Lower leg skin (tissue), 4 donors: ENCODE measurements at regions not wholly inside any gene's neighbourhood (a gene's known extent, or its start where the extent isn't known, plus 50 kb on each side); places are given as distances from the start of the nearest gene placed in this dataset.
A peak's percentile ranks its signal among the peaks of the same experiment; 100 is the strongest.

Experiments used
- DNase-seq, 2 donors: peaks; one replicate each; pipeline ENCODE4 v3.0.0-alpha.2; 2019; ENCODE audit warnings: low spot score in 2 of 2
- H3K4me3 ChIP-seq: fragments of 200-600 bp; sonication (generic); 2 replicates; pipeline ENCODE4 v1.5.1; 2017; ENCODE audit warnings: mild to moderate bottlenecking, low read depth; ENCODE audit not compliant: poor library complexity, severe bottlenecking
- CTCF ChIP-seq, 3 donors: fragments of 450-650 bp; IDR thresholded peaks; one replicate each; pipeline ENCODE4 v1.5.1; 2016; ENCODE audit warnings: antibody characterized with exemption in 3 of 3, mild to moderate bottlenecking in 3 of 3, moderate library complexity in 2 of 3
- POLR2A ChIP-seq, 2 donors: fragments of 450-650 bp; IDR thresholded peaks; one replicate each; pipeline ENCODE4 v1.6.1; 2016 to 2017; ENCODE audit warnings: antibody characterized with exemption in 2 of 2, mild to moderate bottlenecking in 1 of 2, moderate library complexity in 1 of 2
- WGBS, 2 donors: methylation state at CpG; one replicate each; pipeline ENCODE4 v1.1.5; 2018; 5-methylcytosine and 5-hydroxymethylcytosine counted together
- intact Hi-C: fragments of 100-400 bp; cut with DNase I; formaldehyde crosslinking; loops from one replicate; pipeline ENCODE4 v1.15.0; 2023; ENCODE audit warnings: low total_unique reads

- no peak for DNase-seq
- TF ChIP-seq CTCF (IDR thresholded peaks at IDR 0.05) (no peak), POLR2A (IDR thresholded peaks at IDR 0.05) (no peak)
- intact Hi-C loops, result no loop called here
- H3K4me3 ChIP-seq, result no peak overlapping the region
- WGBS, 2 donors, result 73 to 74% methylated on average over 4 of the region's 4 CpGs
These were observed 482.3 kb downstream of the TNS1 start for GRCh38 chr2:217520356-217521010.

- TF ChIP-seq CTCF (IDR thresholded peaks at IDR 0.05) (no peak), POLR2A (IDR thresholded peaks at IDR 0.05) (no peak)
- intact Hi-C loops, result no loop called here
- no peak overlapping the region for H3K4me3 ChIP-seq
- WGBS, 2 donors, result 82 to 83% methylated on average over 5 of the region's 5 CpGs
- DNase-seq, result no peak
These were observed 485.4 kb downstream of the TNS1 start for GRCh38 chr2:217517402-217517801.

- intact Hi-C loops, result no loop called here
- DNase-seq, result no peak
- no peak overlapping the region for H3K4me3 ChIP-seq
- WGBS, 2 donors, result 92 to 96% methylated on average over 5 of the region's 5 CpGs
- no peak for TF ChIP-seq CTCF (IDR thresholded peaks at IDR 0.05)
- TF ChIP-seq POLR2A (IDR thresholded peaks at IDR 0.05), result no peak
These were observed 487.0 kb downstream of the TNS1 start for GRCh38 chr2:217515615-217516309.

- intact Hi-C loops, result loop anchor here (5.0 kb wide), 1 partner anchor 816 kb away; the partner anchor contains the start of gene IGFBP5
- TF ChIP-seq CTCF (IDR thresholded peaks at IDR 0.05) (no peak), POLR2A (IDR thresholded peaks at IDR 0.05) (no peak)
- no peak overlapping the region for H3K4me3 ChIP-seq
- WGBS, 2 donors, result 83 to 87% methylated on average over 1 of the region's 1 CpG
- DNase-seq, result no peak
These were observed 489.5 kb downstream of the TNS1 start for GRCh38 chr2:217513258-217513657.

GRCh38 chr2:217512728-217513127 lies 490.1 kb downstream of the TNS1 start:
- no peak overlapping the region for H3K4me3 ChIP-seq
- no peak for TF ChIP-seq POLR2A (IDR thresholded peaks at IDR 0.05)
- TF ChIP-seq CTCF (IDR thresholded peaks at IDR 0.05), result peak in 1 of 3 donors; percentile 44
- WGBS, 2 donors, result 75 to 95% methylated on average over 4 of the region's 4 CpGs
- intact Hi-C loops, result loop anchor here (5.0 kb wide), 1 partner anchor 815 kb away; the partner anchor contains the start of gene IGFBP5
- no peak for DNase-seq
